GM18508 (cell line): ENCODE measurements at regions not wholly inside any gene's neighbourhood (a gene's known extent, or its start where the extent isn't known, plus 50 kb on each side); places are given as distances from the start of the nearest gene placed in this dataset.
"Not testable (repeated sequence)": the region's sequence is repeated elsewhere in the genome, so short reads cannot be mapped to it uniquely, and the experiment has no call there.

Experiments
- ATAC-seq: cut with Tn5 transposase; IDR thresholded peaks from one replicate; pipeline ENCODE4 v1.9.1; 2021; ENCODE audit warnings: moderate number of reproducible peaks; ENCODE audit not compliant: insufficient read depth, unreplicated experiment

DNA sequence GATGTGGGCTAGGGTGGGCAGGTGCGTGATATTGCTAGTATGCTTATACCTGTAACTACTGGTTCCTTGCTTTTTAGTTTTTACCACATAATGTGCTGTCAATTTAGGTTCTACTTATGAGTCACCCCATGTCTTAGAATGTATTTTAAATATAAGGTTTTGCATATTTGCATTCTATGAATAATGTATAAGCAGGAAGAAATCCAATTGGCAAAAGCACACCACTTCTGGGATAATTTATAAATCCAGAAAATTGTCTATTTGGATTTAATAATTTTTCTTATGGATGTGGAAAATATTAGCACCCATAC is 421.6 kb downstream of the PCDH7 start:
- ATAC-seq, result no peak

DNA sequence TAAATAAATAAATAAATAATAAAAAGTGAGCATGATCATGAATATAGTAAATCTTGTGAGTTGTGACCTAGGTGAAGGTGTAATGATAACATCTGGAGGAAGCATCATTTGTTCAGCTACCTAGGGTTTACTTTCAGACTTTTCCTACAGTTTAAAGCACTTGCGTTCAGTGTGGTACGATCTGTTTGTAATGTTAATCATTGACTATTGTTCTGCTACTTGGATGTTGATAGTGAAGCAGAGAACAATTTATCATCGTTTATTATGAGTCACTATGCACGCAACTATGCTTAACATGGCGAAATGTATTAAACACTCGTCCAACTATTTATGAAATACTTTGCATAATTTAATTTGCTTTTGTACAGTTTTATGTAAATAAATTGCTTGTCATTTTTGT is 426.2 kb downstream of the PCDH7 start:
- ATAC-seq, result no peak

DNA sequence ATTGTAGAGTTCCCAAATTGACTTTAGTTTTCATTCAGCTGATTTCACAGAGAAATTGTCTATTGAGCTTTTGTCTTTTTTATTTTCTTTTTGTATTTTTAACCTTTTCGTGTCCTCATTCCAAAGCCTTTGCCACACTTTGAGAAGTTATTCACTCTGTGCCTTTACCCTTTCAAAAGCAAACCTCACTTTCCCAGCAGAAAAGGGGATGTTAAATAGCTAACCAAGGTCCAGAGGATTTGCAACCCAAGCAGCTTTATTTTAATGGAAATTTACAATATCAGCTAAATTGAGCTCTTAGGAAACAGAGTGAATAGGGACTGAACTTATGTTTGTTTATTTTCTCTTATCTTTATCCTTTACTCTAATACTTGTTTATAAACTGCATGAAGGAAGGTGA is 428.8 kb downstream of the PCDH7 start:
- ATAC-seq, result no peak

DNA sequence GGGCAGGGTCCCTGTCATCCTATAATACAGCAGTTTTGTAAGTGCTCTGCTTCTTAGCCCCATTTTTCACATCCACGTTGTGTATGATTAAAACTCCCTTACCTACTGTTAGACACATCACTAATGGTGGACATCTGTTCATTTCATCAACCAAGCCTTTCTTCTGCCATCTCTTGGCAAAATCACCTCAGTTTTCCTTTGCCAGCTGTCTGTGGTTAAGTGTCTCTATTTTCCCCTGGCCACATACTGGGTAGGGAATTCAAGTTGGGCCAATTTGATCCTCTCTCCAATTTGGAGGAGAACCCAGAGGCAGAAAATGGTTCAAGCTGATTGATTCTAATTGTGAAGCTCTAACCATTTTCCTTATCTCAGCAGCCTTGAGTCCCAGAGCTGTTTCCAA is 436.1 kb downstream of the PCDH7 start:
- ATAC-seq, result no peak

DNA sequence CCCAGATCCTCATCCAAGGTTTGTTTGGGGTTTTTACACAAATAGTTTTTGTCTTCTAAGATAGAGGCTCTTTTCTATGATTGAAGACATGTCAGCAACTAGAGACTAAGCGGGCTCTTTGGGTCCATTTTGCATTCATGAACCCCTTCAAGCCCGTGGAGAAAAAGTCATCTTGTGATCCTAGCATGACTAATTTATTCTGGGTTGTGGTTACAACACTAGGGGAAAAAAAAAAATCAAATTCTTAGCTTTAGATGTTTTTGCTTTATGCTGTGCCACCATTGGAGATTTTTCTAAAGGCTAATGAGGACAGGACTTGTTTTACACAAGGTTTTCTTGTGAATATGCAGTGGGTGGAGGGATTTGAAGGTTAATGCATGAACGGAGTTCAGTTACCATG is 440.0 kb downstream of the PCDH7 start:
- no peak for ATAC-seq

DNA sequence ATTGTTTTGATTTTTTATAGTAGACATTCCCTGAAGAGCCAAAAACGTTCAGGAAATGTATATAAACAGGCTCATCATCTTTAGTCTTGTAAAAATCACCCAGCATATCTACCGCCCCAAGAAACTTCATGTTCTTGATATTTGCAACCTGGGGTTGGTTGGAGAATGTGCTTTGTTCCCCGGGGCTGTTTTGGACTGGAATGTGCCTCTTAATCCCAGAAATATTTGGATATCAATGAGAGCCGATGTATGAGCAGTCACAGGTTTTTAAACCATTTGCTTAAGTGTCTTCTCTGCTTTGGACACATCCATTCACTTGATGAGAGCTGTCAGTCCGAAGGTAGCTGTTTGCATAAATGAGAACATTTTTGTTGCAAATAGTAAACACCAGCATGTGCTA is 449.7 kb downstream of the PCDH7 start:
- no peak for ATAC-seq

DNA sequence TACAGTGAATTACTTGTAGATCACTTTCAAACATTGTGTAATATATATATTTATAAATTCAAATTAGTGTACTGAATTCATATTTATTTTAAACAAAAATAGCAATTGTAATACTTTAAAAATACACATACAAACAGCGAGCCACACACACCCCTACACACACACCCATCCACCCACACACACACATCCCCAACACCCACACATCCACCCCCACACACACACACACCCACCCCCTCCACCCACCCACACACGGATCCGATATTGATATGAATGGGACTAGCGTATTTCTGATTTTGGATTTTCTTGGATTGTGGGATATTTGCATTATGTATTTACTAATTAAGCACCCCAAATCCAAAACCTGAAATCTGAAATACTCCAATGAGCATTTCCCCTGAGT is 451.2 kb downstream of the PCDH7 start:
- ATAC-seq, result no peak

DNA sequence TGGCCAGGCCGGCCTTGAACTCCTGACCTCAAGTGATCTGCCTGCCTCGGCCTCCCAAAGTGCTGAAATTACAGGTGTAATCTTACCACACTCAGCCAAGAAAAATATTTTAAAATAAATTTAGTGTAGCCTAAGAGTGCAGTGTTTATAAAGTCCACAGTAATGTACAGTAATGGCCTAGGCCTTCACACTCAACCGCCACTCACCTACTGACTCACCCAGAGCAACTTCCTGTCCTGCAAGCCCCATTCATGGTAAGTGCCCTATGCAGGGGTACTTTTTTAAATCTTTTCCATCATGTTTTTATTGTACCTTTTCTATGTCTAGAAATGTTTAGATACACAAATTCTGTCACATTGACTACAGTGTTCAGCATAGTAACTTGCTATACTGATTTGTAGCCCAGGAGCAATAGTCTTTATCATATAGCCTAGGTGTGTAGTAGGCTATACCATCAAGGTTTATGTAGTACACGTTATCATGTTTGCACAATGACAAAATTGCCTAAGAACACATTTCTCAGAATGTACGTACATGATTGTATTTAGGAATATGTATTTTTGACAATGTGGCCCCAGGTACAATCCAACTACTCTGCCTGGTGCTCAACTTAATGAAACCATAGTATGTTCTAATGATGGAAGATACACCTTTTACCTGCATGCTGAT is 455.2 kb downstream of the PCDH7 start:
- no peak for ATAC-seq

DNA sequence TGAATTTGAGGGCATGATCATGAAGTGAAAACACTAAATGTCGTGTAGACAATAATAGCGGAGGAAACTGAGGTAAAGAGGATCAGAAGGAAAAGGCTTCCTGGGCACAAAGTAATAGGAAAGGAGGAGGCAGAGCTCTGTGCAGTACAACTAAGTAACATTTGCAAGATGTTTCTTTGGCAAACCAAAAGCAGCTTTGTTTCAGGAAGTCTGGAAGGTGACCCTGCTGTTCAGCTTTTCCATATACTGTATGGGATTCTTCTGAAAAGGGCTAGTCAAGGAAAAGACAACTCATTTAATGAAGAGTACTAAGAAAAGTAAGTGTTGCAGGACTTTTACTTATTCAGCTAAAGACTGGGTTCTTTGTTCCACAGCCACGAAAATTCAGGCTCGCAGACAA is 463.1 kb downstream of the PCDH7 start:
- no peak for ATAC-seq

DNA sequence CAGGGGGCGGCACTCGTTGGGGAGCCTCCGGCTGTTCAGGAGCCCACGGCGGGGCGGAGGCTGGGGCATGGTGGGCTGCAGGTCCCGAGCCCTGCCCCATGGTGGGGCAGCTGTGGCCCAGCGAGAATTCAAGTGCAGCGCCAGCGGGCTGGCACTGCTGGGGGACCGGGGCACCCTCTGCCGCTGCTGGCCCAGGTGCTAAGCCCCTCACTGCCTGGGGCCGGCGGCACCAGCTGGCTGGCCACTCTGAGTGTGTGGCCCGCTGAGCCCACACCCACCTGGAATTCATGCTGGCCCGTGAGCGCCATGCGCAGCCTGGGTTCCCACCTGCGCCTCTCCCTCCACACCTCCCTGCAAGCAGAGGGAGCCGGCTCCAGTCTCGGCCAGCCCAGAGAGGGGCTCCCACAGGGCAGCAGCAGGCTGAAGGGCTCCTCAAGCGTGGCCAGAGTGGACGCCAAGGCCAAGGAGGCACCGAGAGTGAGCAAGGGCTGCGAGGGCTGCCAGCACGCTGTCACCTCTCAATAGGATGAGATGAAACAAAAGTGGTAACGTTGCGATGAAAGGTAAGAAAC is 464.9 kb downstream of the PCDH7 start:
- no peak for ATAC-seq

DNA sequence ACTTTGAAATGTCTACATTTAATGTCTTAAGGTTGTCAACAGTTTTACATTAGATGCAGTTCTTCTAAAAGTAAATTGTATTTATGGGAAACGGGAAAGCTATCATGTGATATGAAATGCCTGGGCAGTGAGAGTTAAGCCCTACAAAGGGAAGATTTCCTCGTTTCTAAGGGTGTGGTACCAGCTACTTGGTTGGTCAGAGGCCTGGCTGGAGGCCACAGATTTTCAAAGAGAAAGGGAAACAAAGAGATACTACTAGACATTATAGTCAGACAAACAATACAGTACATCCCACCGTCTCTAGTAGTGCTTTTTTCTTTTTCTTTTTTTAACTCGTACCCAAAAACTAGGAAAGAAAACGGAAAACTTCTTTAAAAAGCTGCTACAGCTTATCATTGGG is 467.8 kb downstream of the PCDH7 start:
- no peak for ATAC-seq

DNA sequence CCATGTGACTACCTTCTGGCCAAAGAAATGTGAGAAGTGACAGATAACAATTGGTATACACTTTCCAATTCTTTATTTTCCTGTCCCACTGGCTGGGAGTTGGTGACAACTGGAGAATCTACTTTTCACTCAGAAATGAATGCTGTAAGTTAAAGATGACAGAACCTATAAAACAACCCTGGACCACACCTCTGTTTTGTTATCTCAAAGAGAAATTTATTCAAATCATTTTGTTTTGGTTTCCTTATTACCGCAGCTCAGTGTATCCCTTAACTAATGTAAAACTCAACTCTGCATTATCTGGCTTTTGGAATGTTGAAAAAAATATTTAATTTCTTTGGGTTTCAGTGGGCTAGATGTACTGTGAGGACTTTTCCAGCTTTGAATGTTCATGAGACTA is 469.8 kb downstream of the PCDH7 start:
- ATAC-seq, result no peak

DNA sequence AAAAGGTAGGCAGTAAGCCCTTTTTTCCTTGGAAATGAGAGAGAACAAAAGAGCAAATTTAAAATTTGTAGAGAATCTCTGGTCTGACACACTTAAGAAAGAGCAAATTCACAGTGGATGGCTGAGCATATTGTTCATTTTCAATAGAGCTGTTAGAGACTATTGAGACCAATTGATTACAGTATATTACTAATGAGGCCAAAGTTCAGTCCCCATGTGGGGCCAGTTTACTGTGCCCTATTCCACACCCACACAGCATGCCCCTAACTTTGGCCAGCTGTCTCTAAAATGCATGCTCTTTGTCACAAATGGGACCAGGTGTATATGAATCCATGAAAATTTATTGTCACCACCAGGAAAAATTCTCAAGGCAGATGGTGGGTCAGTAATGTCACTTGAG is 470.5 kb downstream of the PCDH7 start:
- ATAC-seq, result no peak

DNA sequence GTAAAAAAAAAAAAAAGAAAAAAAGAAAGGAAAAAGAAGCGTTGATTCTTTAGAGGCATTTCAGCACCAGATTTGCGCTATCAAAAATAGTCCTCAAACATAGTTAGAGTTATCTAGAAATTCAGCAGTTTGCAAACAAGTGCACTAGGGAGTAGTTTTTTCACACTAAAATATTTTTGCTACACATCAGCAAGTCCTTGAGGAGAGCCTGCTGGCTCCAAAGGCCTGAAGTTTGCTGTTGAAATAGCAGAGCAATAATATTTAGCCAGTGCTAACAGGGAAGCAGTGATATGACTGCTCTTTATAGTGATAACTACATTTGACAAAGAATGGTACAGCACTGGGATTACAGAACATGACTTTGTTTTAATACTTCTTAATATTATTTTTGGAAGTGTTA is 472.2 kb downstream of the PCDH7 start:
- no peak for ATAC-seq

DNA sequence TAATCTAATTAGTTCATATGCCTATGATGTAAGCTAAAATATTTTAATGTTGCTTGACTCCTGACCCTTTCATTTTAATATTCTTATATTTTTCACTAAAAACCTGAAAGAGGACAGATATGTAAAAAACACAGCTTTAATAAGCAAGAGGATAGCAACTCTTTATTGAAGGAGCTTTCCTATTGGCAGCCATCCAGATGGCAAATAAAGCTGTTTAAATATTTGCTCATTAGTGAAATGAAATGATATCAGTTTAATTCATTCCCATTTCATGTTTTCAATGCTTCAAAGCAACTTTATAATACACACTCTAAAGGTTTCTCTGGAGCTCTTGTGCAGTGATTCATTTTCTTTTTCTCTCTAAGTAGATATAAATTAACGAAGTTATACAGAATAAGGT is 473.4 kb downstream of the PCDH7 start:
- ATAC-seq, result no peak

DNA sequence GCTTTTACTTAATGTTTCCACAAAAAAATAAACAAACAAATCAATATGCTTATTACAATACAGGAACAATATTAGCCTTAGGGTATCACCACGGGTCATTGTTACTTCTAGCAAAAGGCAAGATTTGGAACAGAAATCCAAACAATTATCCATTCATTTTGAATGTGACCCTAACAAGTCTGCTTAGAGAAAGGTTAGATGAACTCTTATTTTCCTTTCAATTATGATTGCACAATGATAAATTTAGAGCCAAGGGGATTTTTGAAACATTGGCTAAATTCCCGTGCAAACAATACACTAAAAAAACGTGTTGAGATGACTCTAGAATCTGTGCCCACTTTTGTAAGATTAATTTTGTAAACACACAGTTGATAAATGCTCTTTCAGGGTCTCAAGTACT is 474.7 kb downstream of the PCDH7 start:
- ATAC-seq, result no peak

DNA sequence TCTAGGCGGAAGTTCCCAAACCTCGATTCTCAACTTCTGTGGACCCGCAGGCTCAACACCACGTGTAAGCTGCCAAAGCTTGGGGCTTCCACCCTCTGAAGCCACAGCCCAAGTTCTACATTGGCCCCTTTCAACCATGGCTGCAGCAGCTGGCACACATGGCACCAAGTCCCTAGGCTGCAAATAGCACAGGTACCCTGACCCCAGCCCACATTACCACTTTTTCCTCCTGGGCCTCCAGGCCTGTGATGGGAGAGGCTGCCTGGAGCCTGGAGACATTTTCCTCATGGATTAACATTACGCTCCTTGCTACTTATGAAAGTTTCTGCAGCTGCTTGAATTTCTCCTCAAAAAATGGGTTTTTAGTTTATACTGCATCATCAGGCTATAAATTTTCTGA is 479.5 kb downstream of the PCDH7 start:
- ATAC-seq, result no peak

DNA sequence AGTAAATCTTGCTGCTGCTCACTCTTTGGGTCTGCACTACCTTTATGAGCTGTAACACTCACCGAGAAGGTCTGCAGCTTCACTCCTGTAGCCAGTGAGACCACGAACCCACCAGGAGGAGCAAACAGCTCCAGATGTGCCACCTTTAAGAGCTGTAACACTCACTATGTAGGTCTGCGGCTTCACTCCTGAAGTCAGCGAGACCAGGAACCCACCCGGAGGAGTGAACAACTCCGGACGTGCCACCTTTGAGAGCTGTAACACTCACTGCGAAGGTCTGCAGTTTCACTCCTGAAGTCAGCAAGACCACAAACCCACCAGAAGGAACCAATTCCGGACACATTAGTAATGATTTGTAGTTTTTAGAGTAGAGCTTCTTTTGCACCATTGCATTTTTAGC is 481.9 kb downstream of the PCDH7 start:
- not testable (repeated sequence) for ATAC-seq

DNA sequence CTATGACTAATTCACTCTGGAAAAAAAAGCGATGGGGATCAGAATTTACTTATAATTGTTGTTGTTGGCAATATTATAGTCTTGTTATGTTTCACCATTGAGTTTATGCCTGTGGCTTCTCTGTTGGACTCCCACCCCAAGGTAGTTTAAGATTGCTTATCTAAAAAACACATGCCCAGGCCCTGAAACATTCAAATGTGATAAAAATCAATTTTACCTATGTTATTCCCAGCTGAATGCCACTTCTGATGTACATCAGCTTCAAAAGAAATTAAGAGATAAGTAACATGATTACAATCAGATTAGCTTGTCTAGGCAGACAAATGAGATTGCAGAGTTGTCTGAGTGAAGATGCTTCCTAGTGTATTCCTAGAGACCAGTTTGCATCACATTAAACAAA is 484.7 kb downstream of the PCDH7 start:
- no peak for ATAC-seq

DNA sequence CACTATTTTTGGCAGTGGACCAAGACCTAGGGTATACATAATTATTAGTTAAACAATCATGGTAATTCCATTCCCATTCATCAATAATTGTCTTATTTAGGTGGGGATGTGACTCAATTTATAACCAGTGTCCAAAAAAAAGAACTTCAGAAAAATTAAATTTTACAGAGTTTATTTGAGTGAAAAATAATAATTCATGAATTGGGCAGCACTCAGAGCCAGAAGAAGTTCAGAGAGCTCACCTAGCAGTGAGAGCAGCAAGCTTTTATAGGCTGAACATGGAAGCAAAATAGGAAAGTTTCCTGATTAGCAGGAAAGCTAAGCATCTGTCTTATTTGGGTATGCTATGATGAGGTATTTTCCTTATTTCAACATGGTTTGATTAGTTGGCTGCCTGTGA is 500.8 kb downstream of the PCDH7 start:
- ATAC-seq, result no peak

DNA sequence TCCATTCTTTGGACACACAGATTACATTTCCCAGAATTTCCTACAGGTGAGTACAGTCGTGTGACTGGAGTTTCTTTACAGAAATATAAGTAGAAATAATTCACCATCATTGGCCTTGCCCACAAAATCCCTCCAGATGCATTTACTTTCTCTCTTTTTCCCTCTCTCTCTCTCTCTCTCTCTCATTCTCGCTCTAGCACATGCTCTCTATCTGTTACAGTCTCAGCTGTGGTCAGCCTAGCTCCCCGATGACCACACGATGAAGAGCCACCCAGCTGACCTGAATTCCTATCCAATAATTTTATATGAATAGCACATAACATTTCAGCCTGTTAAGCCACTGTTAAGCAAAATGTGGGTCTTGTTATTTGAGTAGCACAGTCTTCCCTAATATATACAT is 507.9 kb downstream of the PCDH7 start:
- no peak for ATAC-seq

DNA sequence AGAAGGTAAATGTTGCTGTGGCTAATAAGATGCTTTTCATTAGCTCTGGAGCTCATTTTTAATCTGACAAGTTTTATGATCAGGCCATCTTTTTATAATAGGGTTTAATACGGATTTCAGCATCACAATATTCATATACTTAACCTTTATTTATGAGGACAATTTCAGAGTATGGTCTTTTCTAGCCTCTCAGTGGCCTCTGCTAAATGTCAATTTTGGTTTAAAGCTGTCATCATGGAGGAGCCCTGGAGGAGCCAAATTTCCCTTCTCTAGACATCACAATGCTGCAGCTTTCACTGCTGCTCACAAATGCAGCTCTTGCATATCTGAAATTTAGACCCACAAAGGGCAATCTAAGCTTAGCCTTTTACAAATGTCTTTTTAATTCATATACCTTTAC is 510.4 kb downstream of the PCDH7 start:
- no peak for ATAC-seq

DNA sequence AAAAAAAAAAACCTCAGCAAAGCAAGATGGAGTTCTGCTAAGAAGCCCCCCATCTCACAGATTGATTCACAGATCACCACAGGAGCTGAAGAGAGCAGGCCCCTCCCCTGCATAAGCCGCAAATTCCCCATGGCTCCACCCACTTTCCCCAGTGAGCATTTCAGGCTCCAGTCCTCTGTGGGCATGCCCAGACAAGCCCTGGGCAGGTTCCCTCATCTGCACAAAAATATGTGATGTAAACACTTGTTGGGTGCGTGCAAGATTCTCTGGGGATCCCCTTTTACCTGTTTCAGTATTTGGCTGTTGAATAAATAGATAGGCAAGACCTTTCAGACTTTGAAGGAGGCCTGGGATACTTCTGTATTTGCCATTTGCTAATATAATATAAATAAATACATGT is 514.3 kb downstream of the PCDH7 start:
- no peak for ATAC-seq
